Type B pancreatic cell (in vitro differentiated cells): ENCODE measurements at regions not wholly inside any gene's neighbourhood (a gene's known extent, or its start where the extent isn't known, plus 50 kb on each side); places are given as distances from the start of the nearest gene placed in this dataset.

ENCODE experiments used
- DNase-seq: peaks from one replicate; pipeline ENCODE4 v3.0.0; 2021; ENCODE audit warnings: mixed read lengths; ENCODE audit not compliant: unreplicated experiment; ENCODE audit errors: extremely low spot score
- H3K27ac Mint-ChIP-seq: 2 replicates; pipeline ENCODE4 v1.8.0; 2021; ENCODE audit warnings: mild to moderate bottlenecking, mixed read lengths
- H3K27me3 Mint-ChIP-seq: 2 replicates; pipeline ENCODE4 v1.8.0; 2021; ENCODE audit warnings: mixed read lengths
- H3K36me3 Mint-ChIP-seq: 2 replicates; pipeline ENCODE4 v1.8.0; 2021; ENCODE audit warnings: mixed read lengths
- H3K4me1 Mint-ChIP-seq: one replicate; pipeline ENCODE4 v1.8.0; 2021; ENCODE audit warnings: mixed read lengths; ENCODE audit not compliant: unreplicated experiment
- H3K4me3 Mint-ChIP-seq: 2 replicates; pipeline ENCODE4 v1.8.0; 2021; ENCODE audit warnings: mild to moderate bottlenecking, mixed read lengths
- H3K9me3 Mint-ChIP-seq: 2 replicates; pipeline ENCODE4 v1.8.0; 2021; ENCODE audit warnings: mixed read lengths
- CTCF ChIP-seq: fragments of 200-600 bp; sonication (generic); conservative IDR thresholded peaks from 2 replicates; pipeline ENCODE4 v1.5.0; 2021; ENCODE audit warnings: antibody characterized with exemption, mild to moderate bottlenecking

GRCh38 chr5:167702014-167702413, 589.4 kb upstream of the WWC1 start:
- no peaks in the 10 kb centered on the region for H3K27me3 Mint-ChIP-seq
- H3K9me3 Mint-ChIP-seq: no peaks in the 10 kb centered on the region
- peaks cover 19% of the 10 kb centered on the region for H3K4me1 Mint-ChIP-seq
- no peak for TF ChIP-seq CTCF
- peaks cover 4% of the 10 kb centered on the region for H3K36me3 Mint-ChIP-seq
- no peak for DNase-seq
- H3K27ac Mint-ChIP-seq: no peak overlapping the region
- no peak overlapping the region for H3K4me3 Mint-ChIP-seq

- H3K4me3 Mint-ChIP-seq: no peak overlapping the region
- H3K27me3 Mint-ChIP-seq: no peaks in the 10 kb centered on the region
- no peak overlapping the region for H3K27ac Mint-ChIP-seq
- DNase-seq: no peak
- H3K4me1 Mint-ChIP-seq: no peaks in the 10 kb centered on the region
- H3K36me3 Mint-ChIP-seq: no peaks in the 10 kb centered on the region
- TF ChIP-seq CTCF: no peak
- no peaks in the 10 kb centered on the region for H3K9me3 Mint-ChIP-seq
These were observed 583.0 kb upstream of the WWC1 start for GRCh38 chr5:167708449-167708848.

- Mint-ChIP-seq H3K36me3 (no peaks in the 10 kb centered on the region), H3K27ac (no peak overlapping the region), H3K9me3 (no peaks in the 10 kb centered on the region), H3K27me3 (no peaks in the 10 kb centered on the region), H3K4me1 (no peaks in the 10 kb centered on the region), H3K4me3 (no peak overlapping the region)
- DNase-seq: no peak
- no peak for TF ChIP-seq CTCF
These were observed 581.8 kb upstream of the WWC1 start for GRCh38 chr5:167709625-167710024.

- TF ChIP-seq CTCF: no peak
- no peak overlapping the region for H3K4me3 Mint-ChIP-seq
These were observed 580.9 kb upstream of the WWC1 start for GRCh38 chr5:167710444-167711073.

GRCh38 chr5:167712986-167713585, 578.4 kb upstream of the WWC1 start:
- Mint-ChIP-seq H3K27ac (no peak overlapping the region), H3K4me3 (no peak overlapping the region), H3K27me3 (peaks cover 4% of the 10 kb centered on the region), H3K4me1 (no peaks in the 10 kb centered on the region), H3K36me3 (no peaks in the 10 kb centered on the region), H3K9me3 (peaks cover 5% of the 10 kb centered on the region)
- no peak for TF ChIP-seq CTCF
- no peak for DNase-seq

More at GRCh38 chr5:167710444-167711073, 580.9 kb upstream of the WWC1 start:
- no peak overlapping the region for H3K27ac Mint-ChIP-seq
- peaks cover 4% of the 10 kb centered on the region for H3K27me3 Mint-ChIP-seq
- DNase-seq: no peak
- no peaks in the 10 kb centered on the region for H3K36me3 Mint-ChIP-seq
- H3K9me3 Mint-ChIP-seq: peaks cover 5% of the 10 kb centered on the region
- no peaks in the 10 kb centered on the region for H3K4me1 Mint-ChIP-seq
